ENCODE measurements at regions not wholly inside any gene's neighbourhood (a gene's known extent, or its start where the extent isn't known, plus 50 kb on each side); places are given as distances from the start of the nearest gene placed in this dataset.

DNA sequence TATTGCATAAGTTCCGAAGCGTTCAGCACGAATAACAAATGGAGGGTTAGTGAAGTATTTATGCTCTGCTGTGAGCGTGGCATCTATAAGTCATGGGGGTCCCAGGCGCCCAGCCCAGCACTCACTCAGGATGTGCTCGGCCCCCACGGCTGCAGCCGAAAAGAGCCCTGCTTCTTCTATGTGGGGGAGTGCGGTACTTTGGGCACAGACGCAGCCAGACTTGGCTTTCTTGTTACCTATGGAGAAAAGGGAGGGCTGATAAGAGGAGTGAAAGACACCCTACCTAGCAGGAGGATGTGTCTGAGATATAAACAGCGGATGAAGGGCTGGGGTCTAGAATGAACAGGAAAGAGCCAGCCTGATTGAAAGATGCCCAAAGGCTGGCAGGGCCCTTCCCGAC is 51.4 kb downstream of the MRPL36 start:
- no peaks in the 10 kb centered on the region for H3K4me1 ChIP-seq (ENCODE audit: control insufficient read depth, insufficient read depth, low read length)
- TF ChIP-seq ZFP69B (tag by site-specific recombination; IDR thresholded peaks at IDR 0.05) = no peak
- no peak for TF ChIP-seq ZNF121 (tag by site-specific recombination; IDR thresholded peaks at IDR 0.05)
- TF ChIP-seq ZBTB49 (tag by site-specific recombination; IDR thresholded peaks at IDR 0.05; ENCODE audit: low read depth) = no peak
- no peak for TF ChIP-seq ZNF639 (tag by site-specific recombination; IDR thresholded peaks at IDR 0.05)
- no peak for TF ChIP-seq ZNF621 (tag by site-specific recombination; IDR thresholded peaks at IDR 0.05)
- no peak for TF ChIP-seq ZNF155 (tag by site-specific recombination; IDR thresholded peaks at IDR 0.05)
- TF ChIP-seq ZNF324 (tag by site-specific recombination; IDR thresholded peaks at IDR 0.05) = no peak
- no peak for TF ChIP-seq ZNF214 (tag by site-specific recombination; IDR thresholded peaks at IDR 0.05; ENCODE audit: borderline replicate concordance)
- TF ChIP-seq SP7 (tag by site-specific recombination; IDR thresholded peaks at IDR 0.05) = no peak
- TF ChIP-seq MYNN (tag by site-specific recombination; IDR thresholded peaks at IDR 0.05; ENCODE audit: borderline replicate concordance) = no peak
- no peak for TF ChIP-seq ZNF19 (tag by site-specific recombination; IDR thresholded peaks at IDR 0.05; ENCODE audit: low read depth)
- no peak for TF ChIP-seq KLF9 (tag by site-specific recombination; IDR thresholded peaks at IDR 0.05; ENCODE audit: low read depth)
- TF ChIP-seq ZNF302 (tag by site-specific recombination; IDR thresholded peaks at IDR 0.05; ENCODE audit: low read depth) = no peak
- no peak for TF ChIP-seq REPIN1 (tag by site-specific recombination; IDR thresholded peaks at IDR 0.05; ENCODE audit: low read depth)
- TF ChIP-seq ZBTB17 (tag by site-specific recombination; IDR thresholded peaks at IDR 0.05) = no peak
- no peak for TF ChIP-seq ZNF146 (tag by site-specific recombination; IDR thresholded peaks at IDR 0.05)
- TF ChIP-seq SALL2 (tag by site-specific recombination; IDR thresholded peaks at IDR 0.05; ENCODE audit: borderline replicate concordance) = no peak
- no peak for TF ChIP-seq ZNF843 (tag by site-specific recombination; IDR thresholded peaks at IDR 0.05)
- H3K4me3 ChIP-seq (ENCODE audit: low read depth, low read length) = no peak overlapping the region
- ChIA-PET POLR2A (no interaction called here), CTCF (interaction anchor here (1.0 kb wide), 1 partner anchor 15 kb away, joined by 3 read pairs; no protein-coding TSS in a partner anchor)
- no peaks in the 10 kb centered on the region for H3K36me3 ChIP-seq (ENCODE audit: control insufficient read depth in 2 of 2, insufficient read depth in 1 of 2, low read length in 2 of 2)
- no peak overlapping the region for H3K27ac ChIP-seq (ENCODE audit: extremely low read depth, low read depth, low read length)
- no peaks in the 10 kb centered on the region for H3K9me3 ChIP-seq (ENCODE audit: control insufficient read depth, insufficient read depth, low read depth, low read length)

DNA sequence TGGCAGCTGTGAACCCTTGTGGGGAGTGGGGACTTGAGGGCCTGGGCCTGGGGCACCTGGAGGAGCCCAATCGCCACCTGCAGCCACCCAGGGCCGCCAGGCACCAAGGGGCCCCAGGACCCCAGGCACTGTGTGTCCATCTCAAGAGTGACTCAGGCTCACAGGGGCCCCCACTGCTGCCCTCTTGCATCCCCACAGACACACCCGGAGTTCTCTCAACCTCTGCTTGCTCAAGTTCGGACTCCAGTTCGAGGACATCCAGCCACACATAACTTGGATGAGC is 51.9 kb downstream of the MRPL36 start:
- no peak overlapping the region for H3K4me3 ChIP-seq (ENCODE audit: low read depth, low read length)
- no peaks in the 10 kb centered on the region for H3K36me3 ChIP-seq (ENCODE audit: control insufficient read depth in 2 of 2, insufficient read depth in 1 of 2, low read length in 2 of 2)
- CTCF ChIA-PET = interaction anchor here (1.0 kb wide), 1 partner anchor 16 kb away, joined by 3 read pairs; no protein-coding TSS in a partner anchor
- H3K27ac ChIP-seq (ENCODE audit: extremely low read depth, low read depth, low read length) = no peak overlapping the region
- POLR2A ChIA-PET = no interaction called here
- no peaks in the 10 kb centered on the region for H3K4me1 ChIP-seq (ENCODE audit: control insufficient read depth, insufficient read depth, low read length)
- TF ChIP-seq PRDM6 (tag by site-specific recombination; IDR thresholded peaks at IDR 0.05) = no peak
- no peak for TF ChIP-seq ELK4 (IDR thresholded peaks at IDR 0.05; ENCODE audit: borderline replicate concordance, low read depth, low read length)
- TF ChIP-seq ZNF335 (tag by site-specific recombination; conservative IDR thresholded peaks at IDR 0.05) = no peak
- no peak for TF ChIP-seq ZFP37 (tag by site-specific recombination; IDR thresholded peaks at IDR 0.05)
- TF ChIP-seq GLIS2 (tag by site-specific recombination; IDR thresholded peaks at IDR 0.05) = no peak
- no peak for TF ChIP-seq TCF7L2 (IDR thresholded peaks at IDR 0.05; ENCODE audit: borderline replicate concordance, low read depth, low read length)
- TF ChIP-seq, protein P1, sequence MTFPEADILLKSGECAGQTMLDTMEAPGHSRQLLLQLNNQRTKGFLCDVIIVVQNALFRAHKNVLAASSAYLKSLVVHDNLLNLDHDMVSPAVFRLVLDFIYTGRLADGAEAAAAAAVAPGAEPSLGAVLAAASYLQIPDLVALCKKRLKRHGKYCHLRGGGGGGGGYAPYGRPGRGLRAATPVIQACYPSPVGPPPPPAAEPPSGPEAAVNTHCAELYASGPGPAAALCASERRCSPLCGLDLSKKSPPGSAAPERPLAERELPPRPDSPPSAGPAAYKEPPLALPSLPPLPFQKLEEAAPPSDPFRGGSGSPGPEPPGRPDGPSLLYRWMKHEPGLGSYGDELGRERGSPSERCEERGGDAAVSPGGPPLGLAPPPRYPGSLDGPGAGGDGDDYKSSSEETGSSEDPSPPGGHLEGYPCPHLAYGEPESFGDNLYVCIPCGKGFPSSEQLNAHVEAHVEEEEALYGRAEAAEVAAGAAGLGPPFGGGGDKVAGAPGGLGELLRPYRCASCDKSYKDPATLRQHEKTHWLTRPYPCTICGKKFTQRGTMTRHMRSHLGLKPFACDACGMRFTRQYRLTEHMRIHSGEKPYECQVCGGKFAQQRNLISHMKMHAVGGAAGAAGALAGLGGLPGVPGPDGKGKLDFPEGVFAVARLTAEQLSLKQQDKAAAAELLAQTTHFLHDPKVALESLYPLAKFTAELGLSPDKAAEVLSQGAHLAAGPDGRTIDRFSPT (tag by site-specific recombination; IDR thresholded peaks at IDR 0.05) = no peak
- TF ChIP-seq ZNF510 (tag by site-specific recombination; IDR thresholded peaks at IDR 0.05; ENCODE audit: insufficient replicate concordance) = no peak
- no peak for TF ChIP-seq FEZF1 (tag by site-specific recombination; IDR thresholded peaks at IDR 0.05)
- no peak for TF ChIP-seq GLI2 (tag by site-specific recombination; IDR thresholded peaks at IDR 0.05; ENCODE audit: borderline replicate concordance, low read depth)
- no peak for TF ChIP-seq ZNF521 (tag by site-specific recombination; IDR thresholded peaks at IDR 0.05)
- no peak for TF ChIP-seq ZNF626 (tag by site-specific recombination; IDR thresholded peaks at IDR 0.05)
- no peaks in the 10 kb centered on the region for H3K9me3 ChIP-seq (ENCODE audit: control insufficient read depth, insufficient read depth, low read depth, low read length)

All from HEK293 (cell line).